ENCODE measurements at regions not wholly inside any gene's neighbourhood (a gene's known extent, or its start where the extent isn't known, plus 50 kb on each side); places are given as distances from the start of the nearest gene placed in this dataset.

- TF ChIP-seq, protein P1, sequence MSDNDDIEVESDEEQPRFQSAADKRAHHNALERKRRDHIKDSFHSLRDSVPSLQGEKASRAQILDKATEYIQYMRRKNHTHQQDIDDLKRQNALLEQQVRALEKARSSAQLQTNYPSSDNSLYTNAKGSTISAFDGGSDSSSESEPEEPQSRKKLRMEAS (CRISPR knock-in tag; IDR thresholded peaks at IDR 0.05): no peak
- TF ChIP-seq CDX4 (CRISPR knock-in tag; IDR thresholded peaks at IDR 0.05; ENCODE audit: borderline replicate concordance) (no peak), GABPB1 (CRISPR knock-in tag; IDR thresholded peaks at IDR 0.05) (no peak), NFYB (CRISPR knock-in tag; conservative IDR thresholded peaks at IDR 0.05; ENCODE audit: low read depth) (no peak), ATF3 (CRISPR knock-in tag; conservative IDR thresholded peaks at IDR 0.05) (no peak), SP1 (CRISPR knock-in tag; conservative IDR thresholded peaks at IDR 0.05) (no peak), ZBTB21 (CRISPR knock-in tag; IDR thresholded peaks at IDR 0.05; ENCODE audit: borderline replicate concordance) (no peak), MXD4 (CRISPR knock-in tag; IDR thresholded peaks at IDR 0.05; ENCODE audit: borderline replicate concordance) (no peak), HMGXB4 (CRISPR knock-in tag; IDR thresholded peaks at IDR 0.05) (no peak), CREM (CRISPR knock-in tag; IDR thresholded peaks at IDR 0.05) (no peak), JAZF1 (CRISPR knock-in tag; IDR thresholded peaks at IDR 0.05) (no peak)
- TF ChIP-seq, protein P2, sequence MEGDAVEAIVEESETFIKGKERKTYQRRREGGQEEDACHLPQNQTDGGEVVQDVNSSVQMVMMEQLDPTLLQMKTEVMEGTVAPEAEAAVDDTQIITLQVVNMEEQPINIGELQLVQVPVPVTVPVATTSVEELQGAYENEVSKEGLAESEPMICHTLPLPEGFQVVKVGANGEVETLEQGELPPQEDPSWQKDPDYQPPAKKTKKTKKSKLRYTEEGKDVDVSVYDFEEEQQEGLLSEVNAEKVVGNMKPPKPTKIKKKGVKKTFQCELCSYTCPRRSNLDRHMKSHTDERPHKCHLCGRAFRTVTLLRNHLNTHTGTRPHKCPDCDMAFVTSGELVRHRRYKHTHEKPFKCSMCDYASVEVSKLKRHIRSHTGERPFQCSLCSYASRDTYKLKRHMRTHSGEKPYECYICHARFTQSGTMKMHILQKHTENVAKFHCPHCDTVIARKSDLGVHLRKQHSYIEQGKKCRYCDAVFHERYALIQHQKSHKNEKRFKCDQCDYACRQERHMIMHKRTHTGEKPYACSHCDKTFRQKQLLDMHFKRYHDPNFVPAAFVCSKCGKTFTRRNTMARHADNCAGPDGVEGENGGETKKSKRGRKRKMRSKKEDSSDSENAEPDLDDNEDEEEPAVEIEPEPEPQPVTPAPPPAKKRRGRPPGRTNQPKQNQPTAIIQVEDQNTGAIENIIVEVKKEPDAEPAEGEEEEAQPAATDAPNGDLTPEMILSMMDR (IDR thresholded peaks at IDR 0.05): no peak
Measured at GRCh38 chr18:54503131-54503894, 87.7 kb upstream of the DYNAP start.

All from WTC11 (cell line).